HFFc6 (cell line): ENCODE measurements at regions not wholly inside any gene's neighbourhood (a gene's known extent, or its start where the extent isn't known, plus 50 kb on each side); places are given as distances from the start of the nearest gene placed in this dataset.

Source experiments
- DNase-seq: peaks from one replicate; pipeline ENCODE4 v3.0.0-alpha.2; 2018
- H3K27ac Mint-ChIP-seq: 2 replicates; pipeline ENCODE4 v1.8.0; 2020; ENCODE audit warnings: mild to moderate bottlenecking, mixed read lengths
- H3K27me3 Mint-ChIP-seq: 2 replicates; pipeline ENCODE4 v1.8.0; 2021; ENCODE audit warnings: mild to moderate bottlenecking, moderate library complexity, mixed read lengths; ENCODE audit not compliant: insufficient read depth
- H3K36me3 Mint-ChIP-seq: 2 replicates; pipeline ENCODE4 v1.8.0; 2021; ENCODE audit warnings: low read depth, mixed read lengths
- H3K4me1 Mint-ChIP-seq: 2 replicates; pipeline ENCODE4 v1.8.0; 2020; ENCODE audit warnings: low read depth, mixed read lengths
- H3K4me3 Mint-ChIP-seq: 2 replicates; pipeline ENCODE4 v1.8.0; 2020; ENCODE audit warnings: mild to moderate bottlenecking, moderate library complexity, mixed read lengths
- H3K9me3 Mint-ChIP-seq: 2 replicates; pipeline ENCODE4 v1.8.0; 2020; ENCODE audit warnings: mild to moderate bottlenecking, mixed read lengths
- TF ChIP-seq, protein P1 (sequence below): fragments of 200-600 bp; sonication (generic); IDR thresholded peaks from 2 replicates; pipeline ENCODE4 v1.5.0; 2021; ENCODE audit warnings: antibody characterized with exemption, mild to moderate bottlenecking

DNA sequence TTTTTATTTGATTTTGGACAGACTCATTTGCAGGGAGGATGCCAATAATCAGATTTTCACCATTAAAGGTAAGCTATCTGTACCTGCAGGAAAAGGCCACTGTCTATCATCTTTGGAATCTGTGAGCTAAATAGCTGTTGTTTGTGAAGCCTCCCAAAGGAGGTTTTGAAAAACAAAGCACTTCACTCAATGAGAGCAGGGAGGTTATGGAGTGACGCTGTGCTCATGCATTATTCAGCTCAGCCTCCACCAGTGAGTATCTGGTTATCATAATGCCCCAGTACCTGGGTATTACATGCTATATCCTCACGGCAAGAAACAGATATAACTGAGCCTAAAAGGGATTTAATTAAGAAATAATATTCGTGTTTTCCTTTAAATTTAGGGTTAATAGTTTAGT is 189.6 kb upstream of the PIK3C3 start:
- Mint-ChIP-seq H3K36me3 (no peaks in the 10 kb centered on the region), H3K27ac (no peak overlapping the region), H3K9me3 (no peaks in the 10 kb centered on the region), H3K4me3 (no peak overlapping the region), H3K27me3 (no peaks in the 10 kb centered on the region), H3K4me1 (peaks cover 37% of the 10 kb centered on the region)
- no peak for DNase-seq
- TF ChIP-seq, protein P1, sequence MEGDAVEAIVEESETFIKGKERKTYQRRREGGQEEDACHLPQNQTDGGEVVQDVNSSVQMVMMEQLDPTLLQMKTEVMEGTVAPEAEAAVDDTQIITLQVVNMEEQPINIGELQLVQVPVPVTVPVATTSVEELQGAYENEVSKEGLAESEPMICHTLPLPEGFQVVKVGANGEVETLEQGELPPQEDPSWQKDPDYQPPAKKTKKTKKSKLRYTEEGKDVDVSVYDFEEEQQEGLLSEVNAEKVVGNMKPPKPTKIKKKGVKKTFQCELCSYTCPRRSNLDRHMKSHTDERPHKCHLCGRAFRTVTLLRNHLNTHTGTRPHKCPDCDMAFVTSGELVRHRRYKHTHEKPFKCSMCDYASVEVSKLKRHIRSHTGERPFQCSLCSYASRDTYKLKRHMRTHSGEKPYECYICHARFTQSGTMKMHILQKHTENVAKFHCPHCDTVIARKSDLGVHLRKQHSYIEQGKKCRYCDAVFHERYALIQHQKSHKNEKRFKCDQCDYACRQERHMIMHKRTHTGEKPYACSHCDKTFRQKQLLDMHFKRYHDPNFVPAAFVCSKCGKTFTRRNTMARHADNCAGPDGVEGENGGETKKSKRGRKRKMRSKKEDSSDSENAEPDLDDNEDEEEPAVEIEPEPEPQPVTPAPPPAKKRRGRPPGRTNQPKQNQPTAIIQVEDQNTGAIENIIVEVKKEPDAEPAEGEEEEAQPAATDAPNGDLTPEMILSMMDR, result no peak

DNA sequence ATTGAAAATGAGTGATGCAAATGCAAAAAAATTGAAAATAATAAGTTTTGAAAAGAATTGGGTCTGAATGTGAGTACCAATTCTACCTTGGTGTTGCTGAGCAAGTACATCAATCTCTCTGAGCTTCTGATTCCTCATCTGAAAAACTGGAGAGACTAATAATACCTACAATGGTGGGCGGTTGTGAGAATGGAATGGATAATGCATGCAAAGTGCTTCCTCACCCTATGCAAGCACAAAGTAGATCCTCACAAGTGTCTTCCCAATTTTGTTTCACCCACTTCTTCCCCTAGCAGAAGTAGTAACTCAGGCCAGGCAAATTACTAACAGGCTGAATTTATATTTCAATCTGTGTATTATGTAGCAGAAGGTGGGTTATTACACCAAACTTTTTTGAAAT is 191.7 kb upstream of the PIK3C3 start:
- DNase-seq, result no peak
- TF ChIP-seq, protein P1, result no peak
- Mint-ChIP-seq H3K36me3 (no peaks in the 10 kb centered on the region), H3K4me3 (no peak overlapping the region), H3K27ac (no peak overlapping the region), H3K27me3 (no peaks in the 10 kb centered on the region), H3K9me3 (no peaks in the 10 kb centered on the region), H3K4me1 (peaks cover 55% of the 10 kb centered on the region)

DNA sequence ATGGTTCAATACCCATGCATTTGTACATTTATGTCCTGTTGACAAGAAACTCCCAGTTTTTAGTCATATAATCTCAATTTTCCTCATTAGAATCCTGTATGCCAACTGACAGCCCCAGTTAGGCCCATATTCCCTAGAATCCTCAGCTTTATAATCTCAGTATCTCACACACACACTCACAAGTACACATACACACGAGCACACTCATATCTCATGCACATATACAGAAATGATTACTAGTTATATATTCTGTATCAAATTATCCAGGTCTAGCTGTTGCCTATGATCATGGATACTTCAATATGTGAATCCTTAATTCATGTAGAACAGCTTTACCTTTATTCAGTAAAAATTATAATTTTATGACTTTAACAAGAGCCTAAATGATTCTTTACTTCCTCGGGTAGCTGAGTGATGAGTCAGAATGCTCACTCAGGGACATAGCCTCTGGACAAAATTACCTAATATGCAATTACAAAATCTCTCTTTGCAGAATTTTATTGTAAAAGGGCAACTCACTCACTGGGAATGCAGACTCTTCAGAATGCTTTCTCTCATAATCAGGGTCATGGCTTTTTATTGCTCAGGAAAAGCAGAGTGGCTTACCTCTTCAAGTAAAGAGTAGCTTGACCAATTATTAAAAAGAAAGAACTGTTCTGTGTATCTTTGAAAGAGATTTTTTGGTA is 193.6 kb upstream of the PIK3C3 start:
- Mint-ChIP-seq H3K4me1 (peaks cover 68% of the 10 kb centered on the region), H3K36me3 (no peaks in the 10 kb centered on the region), H3K9me3 (no peaks in the 10 kb centered on the region), H3K4me3 (peak overlapping the region; percentile 47), H3K27me3 (no peaks in the 10 kb centered on the region), H3K27ac (peak overlapping the region; percentile 76)
- TF ChIP-seq, protein P1, result no peak
- DNase-seq, result peak; percentile 95

DNA sequence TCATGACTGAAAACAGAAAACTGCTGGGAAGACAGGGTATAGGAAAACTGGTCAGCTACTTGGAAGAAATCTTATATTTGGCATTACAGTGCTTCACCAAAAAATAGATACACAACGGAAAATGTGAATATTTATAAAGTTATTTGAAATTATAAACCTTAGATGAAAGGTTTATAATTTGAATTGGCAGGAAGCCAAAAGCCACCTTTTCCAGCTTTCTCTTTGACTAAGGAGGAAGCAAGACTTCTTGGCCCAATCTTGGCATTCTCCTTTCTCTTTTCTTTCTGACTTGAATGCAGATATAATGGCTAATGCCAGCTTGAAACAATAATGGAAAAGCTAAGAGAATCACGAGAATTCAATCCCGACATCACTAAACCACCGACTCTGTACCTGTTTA is 196.5 kb upstream of the PIK3C3 start:
- Mint-ChIP-seq H3K4me3 (no peak overlapping the region), H3K27ac (no peak overlapping the region), H3K4me1 (peaks cover 81% of the 10 kb centered on the region), H3K36me3 (no peaks in the 10 kb centered on the region), H3K9me3 (no peaks in the 10 kb centered on the region), H3K27me3 (no peaks in the 10 kb centered on the region)
- TF ChIP-seq, protein P1, result no peak
- DNase-seq, result no peak

DNA sequence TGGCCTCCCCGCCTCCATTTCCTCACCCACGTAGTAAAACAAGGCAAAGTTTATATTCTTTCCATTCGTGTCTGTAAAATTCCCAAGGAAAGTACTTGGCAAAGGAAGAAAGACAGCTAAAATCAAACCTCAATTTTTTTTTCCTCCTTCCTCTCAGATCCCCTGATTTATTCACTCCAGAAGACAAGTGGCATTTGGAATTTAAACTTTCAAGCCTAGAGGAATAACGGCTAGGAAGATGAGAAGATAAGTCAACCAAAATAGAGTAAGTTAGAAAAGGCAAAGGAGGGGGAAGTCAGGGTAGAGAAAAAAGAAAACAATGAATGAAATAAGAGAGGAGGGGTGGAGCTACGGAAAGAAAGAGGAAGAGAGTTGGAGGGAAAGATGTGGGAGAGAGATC is 198.9 kb upstream of the PIK3C3 start:
- Mint-ChIP-seq H3K4me3 (peak overlapping the region; percentile 10), H3K27me3 (peaks cover 1% of the 10 kb centered on the region; the same call in 1 of the 2 replicates), H3K9me3 (no peaks in the 10 kb centered on the region), H3K4me1 (peaks cover 76% of the 10 kb centered on the region), H3K27ac (no peak overlapping the region), H3K36me3 (no peaks in the 10 kb centered on the region)
- TF ChIP-seq, protein P1, result no peak
- no peak for DNase-seq
